OCI-LY3 (cell line): ENCODE measurements at regions not wholly inside any gene's neighbourhood (a gene's known extent, or its start where the extent isn't known, plus 50 kb on each side); places are given as distances from the start of the nearest gene placed in this dataset.

Experiments
- EZH2phosphoT487 ChIP-seq: fragments of 200-600 bp; shearing (Covaris generic); IDR thresholded peaks from 2 replicates; pipeline ENCODE4 v1.6.1; 2018; ENCODE audit warnings: antibody characterized with exemption, mixed run types, low read depth
- TF ChIP-seq, protein P1 (sequence below): fragments of 200-600, 300-600 bp; sonication (generic); IDR thresholded peaks from 2 replicates; pipeline ENCODE4 v1.5.1; 2014; ENCODE audit warnings: antibody characterized with exemption, low read length, low read depth

DNA sequence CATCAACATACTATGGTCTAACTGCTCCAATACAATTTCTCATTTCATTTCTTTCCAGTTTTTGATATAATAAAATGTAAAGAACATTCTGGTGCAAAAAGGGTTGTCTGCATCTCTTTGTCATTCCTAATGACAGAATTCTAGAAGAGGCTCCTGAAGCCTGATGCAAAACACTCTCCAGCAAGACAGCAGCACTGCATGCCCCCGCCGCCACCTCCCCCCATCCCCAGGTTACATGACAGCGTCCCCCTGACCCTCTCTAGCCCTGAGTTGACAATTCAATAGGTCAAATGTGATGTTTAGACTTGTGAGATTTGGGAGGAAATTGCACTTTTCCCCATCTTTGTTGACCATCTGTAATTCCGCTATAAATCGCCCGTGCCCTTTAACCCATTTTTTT lies 64.6 kb upstream of the C1orf21 start:
- TF ChIP-seq, protein P1, sequence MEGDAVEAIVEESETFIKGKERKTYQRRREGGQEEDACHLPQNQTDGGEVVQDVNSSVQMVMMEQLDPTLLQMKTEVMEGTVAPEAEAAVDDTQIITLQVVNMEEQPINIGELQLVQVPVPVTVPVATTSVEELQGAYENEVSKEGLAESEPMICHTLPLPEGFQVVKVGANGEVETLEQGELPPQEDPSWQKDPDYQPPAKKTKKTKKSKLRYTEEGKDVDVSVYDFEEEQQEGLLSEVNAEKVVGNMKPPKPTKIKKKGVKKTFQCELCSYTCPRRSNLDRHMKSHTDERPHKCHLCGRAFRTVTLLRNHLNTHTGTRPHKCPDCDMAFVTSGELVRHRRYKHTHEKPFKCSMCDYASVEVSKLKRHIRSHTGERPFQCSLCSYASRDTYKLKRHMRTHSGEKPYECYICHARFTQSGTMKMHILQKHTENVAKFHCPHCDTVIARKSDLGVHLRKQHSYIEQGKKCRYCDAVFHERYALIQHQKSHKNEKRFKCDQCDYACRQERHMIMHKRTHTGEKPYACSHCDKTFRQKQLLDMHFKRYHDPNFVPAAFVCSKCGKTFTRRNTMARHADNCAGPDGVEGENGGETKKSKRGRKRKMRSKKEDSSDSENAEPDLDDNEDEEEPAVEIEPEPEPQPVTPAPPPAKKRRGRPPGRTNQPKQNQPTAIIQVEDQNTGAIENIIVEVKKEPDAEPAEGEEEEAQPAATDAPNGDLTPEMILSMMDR: no peak
- TF ChIP-seq EZH2phosphoT487: no peak
